ENCODE measurements at regions not wholly inside any gene's neighbourhood (a gene's known extent, or its start where the extent isn't known, plus 50 kb on each side); places are given as distances from the start of the nearest gene placed in this dataset.
A peak's percentile ranks its signal among the peaks of the same experiment; 100 is the strongest.

DNA sequence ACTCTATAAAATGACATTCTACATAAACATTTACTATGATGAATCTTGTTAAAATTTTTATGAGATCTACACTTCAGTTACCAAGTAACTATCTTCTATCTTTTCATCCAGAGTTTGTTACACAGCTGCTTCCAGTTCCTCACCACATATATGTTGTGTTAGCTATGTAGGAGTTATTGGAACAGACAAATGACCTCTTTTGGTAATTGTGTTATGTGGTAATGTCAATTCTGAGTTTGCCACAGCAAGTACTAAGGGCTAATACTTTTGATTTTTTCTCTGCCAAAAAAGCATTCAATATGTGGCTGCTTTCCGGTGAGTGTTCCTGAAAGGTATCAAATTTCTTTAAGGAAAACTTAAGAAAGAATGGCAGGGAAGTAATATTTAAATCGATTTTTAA, 573.9 kb upstream of the PCDH15 start:
- DNase-seq: no peak

DNA sequence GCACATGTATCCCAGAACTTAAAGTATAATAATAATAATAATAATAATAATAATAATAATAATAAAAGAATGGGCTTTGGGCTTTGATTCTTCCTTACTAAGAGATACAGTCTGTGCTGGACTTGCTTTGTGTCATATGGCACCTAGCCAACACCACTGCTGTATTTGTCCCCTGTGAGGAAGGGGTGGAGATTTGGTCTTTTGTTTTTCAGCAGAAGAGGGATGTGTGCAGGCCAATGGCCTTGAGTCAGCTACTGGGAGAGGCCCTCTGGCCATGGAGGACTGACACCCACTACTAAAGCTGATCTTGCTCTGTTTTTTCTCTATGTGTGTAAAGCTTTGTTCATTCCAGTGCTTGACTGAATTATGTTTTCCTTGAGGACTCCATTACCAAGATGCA, 573.0 kb upstream of the PCDH15 start:
- peak in 2 of 3 donors; percentile 2 to 6 for DNase-seq

DNA sequence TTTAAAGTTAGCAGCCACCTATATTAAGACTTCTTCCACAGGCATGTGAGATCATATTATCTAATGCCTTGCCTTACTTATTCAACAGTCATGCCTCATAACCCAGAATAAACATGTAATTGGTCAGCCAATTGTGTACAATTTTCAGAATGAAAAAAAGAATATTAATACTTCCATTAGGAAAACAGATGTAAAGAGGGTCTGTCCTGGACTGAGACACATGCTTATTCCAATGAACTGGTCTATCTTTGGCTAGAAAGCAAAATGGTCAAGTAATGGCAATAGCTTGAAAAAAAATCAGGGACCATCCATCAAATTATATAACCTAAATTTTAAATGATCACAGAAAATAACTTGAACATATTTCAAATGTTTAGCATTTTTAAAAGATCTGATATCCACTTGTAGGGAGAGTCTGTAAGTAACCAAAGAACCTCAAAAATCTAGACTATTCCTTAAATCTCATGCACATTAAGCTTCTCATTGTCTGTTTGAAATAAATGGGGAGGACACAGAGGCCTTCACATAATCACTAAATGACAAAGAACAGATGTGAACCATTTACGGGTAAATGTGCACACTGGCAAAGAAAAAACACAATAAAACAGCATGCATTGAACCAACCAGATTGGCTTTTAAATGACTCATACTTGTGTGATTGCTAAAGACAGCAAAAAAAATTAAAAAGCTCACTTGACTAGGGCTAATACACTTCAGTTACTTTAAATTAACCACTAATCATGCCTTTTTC, 568.8 kb upstream of the PCDH15 start:
- DNase-seq: peak in 1 of 3 donors; percentile 40

DNA sequence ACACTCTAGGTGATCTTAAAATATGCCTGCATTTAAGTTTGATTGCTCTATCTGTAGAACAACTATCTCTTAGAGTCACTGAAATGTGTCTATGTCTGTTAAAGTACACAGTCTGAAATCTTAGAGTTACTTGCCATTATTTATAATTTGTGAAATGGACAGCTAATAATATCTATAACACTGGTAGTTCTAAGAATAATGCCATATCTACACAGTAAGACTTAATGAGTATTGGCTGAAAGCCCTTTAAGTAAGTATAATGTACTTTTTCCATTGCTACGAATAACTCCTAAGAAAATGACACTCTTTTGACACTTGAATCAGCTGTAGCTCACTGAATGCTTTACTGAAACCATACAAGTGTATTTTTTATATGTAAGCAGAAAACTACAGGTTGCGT, 567.4 kb upstream of the PCDH15 start:
- no peak for DNase-seq

DNA sequence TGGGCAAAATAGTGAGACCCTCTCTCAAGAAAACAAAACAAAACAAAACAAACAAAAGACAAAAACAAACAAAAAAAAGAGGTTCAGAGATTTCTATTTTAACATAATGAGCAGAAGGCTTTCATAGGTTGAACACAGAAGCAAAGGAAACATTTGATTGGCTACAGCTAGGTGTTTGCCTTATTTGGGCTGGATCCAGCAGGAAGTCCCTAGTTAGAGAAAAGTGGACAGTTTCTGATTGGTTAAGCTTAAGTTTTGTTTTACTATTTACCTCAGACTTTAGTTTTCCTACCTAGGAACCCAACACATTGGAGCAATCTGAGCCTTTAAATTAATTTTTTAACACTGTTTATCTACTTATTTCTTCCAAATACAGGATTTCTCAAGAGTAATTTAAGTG, 566.5 kb upstream of the PCDH15 start:
- no peak for DNase-seq

DNA sequence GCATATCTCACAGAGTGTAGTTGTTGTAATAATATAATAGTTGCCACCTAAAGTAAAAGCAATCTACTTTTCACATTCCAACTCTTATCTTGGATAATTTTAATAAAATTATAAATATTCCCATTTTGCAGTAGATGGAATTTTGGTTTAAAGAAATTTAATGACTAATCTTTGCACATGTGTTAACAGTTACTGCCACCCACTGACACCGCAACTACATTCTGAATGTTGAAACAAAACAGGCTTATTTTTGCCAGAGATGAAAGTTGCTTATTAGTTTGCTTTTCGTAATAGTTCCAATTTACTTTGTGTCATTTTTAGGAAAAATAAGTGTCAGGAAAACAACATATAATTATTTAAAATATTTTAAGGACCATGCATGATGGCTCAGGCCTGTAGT, 557.5 kb upstream of the PCDH15 start:
- no peak for DNase-seq

DNA sequence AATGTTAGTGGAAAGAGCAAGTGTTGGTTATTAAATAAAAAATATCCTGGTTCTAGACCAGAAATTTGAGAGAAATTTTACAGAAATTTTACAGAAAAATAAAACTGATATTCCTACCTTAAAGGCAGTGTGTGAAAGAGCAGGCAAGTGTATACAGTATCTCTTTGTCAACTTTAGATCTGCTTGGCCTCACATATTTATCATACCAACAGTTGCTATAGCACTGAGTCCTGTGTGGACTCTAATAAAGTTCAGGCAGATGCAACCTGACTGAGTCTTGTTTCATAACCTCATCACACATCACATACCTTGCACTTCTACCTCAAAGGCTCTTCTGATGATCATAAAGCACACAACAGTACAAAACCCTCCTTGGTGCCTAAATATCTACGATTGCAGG, 552.4 kb upstream of the PCDH15 start:
- no peak for DNase-seq

DNA sequence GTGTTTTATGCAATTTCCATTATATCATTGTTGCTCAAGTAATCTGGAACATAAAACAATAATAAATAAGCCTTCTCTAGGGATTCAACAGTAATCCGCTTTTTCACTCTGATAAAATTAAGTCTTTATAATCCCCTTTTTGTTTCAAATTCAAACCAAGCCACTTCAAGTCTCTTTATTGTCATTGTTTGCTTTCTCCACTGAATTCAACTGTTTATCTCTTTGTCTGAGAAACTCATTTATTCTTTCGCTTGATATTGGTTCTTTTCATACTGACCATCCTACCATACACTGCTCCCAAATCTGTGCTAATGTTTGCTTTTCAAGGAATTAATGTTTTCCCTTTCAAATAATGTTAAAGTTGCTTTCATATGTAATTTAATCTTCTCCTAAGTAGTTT, 550.4 kb upstream of the PCDH15 start:
- no peak for DNase-seq

DNA sequence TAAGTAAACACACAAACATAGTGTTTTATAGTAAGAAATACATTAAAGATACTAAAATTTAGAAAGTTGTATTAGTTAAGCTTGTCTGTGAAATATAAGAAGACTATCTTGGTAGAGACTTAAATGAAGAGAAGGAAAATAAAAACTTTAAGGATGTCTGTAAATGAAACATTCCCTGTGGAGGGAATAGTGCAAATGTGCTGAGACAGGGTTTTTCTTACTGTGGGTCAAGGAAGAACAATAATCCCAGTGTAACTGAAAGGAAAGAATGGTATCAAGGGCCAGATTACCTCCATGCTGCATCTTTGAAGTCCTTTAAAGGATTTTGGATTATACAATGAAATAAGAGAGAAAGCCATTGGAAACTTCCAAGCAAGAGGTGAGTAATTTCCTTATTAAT, 547.5 kb upstream of the PCDH15 start:
- no peak for DNase-seq

DNA sequence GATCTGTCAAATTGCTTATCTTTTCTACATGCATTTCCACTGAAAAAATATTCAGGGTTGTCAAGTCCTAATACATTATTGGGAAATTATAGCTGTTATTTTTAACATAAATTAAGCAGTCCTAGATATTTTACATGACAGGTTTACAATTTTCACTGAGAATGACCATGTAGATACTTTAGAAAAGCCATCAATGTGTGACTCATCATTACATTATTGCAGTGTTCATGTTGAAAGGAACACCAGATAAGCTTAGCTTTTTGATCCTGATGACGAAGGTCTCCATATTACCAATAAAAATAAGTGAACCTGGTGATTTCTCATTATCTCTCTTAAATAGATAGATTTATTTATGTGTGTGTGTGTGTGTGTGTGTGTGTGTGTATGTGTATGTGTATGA, 529.5 kb upstream of the PCDH15 start:
- no peak for DNase-seq

DNA sequence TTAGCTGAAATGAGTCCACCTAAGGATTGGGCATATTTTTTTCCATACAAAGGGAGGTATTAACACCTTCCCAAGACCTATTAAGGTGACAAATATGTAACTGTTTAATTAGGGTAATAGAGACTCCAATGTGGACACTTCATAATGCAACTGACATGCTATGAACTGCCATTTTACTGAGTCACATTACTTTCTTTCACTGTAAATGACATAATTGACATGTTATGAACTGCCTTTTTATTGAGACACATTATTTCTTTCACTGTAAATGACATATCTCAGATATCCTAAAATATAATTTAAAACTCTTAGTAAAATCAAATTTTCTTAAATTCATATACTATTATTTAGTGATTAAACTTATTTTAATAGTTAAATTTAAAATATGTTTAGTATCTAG, 528.8 kb upstream of the PCDH15 start:
- no peak for DNase-seq

DNA sequence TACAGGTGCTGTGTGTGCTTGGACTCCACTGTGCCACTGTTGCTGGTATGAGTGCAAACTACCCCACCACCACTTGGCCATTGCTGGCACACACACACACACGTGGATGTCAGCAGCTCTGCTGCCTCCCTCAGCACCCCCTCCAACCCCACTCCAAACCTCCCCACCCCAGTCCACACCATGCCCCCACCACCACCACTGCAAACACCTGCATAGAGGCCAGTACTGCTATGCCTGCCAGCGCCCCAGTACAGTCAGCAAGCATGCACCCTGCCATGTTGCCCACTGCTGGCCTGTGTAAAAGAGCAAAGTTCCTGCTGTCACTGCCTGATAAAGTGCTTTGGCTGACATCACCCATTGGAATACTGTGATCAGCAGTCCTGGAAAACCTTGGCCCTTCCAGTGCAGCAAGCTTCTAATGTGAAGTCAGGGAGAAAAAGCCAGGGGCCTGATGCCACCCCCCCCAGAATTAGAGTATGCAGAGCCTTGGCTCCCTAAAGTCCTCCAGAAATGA, 519.2 kb upstream of the PCDH15 start:
- no peak for DNase-seq

DNA sequence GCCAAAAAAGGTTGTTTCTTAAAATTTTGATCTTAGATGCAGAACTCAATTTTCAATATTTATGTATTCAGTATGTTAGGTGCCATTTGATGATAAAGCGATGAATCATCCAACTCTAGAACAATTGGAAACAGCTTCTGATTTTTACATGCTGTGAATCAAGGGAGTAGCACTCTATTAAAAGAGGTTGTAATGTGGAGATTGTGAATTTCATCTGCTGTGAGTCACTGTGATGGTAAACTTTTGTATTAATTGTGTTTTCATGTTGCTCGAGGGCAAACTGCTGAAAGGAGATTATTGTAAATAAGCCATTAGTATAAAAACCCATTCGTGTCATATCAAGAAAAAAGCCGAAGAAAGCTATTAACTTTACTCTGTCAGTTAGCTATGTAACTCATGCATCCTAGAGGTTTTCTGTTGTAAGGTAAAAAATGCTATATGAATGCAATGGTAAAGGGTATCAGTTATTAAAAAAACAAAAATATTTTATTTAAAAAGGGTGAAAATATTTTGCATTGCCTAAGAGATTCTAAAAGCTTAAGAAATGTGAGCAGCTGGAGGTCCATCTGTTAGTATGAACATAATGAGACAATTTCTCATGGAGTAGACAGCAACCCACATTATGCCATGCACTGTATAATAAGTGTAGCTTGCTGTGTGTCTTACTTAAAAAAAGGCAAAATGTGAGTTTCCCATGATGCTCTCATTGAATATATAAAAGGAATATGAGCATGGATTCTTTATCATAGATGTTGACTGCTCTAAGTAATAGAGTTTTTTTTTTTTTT, 511.0 kb upstream of the PCDH15 start:
- no peak for DNase-seq

DNA sequence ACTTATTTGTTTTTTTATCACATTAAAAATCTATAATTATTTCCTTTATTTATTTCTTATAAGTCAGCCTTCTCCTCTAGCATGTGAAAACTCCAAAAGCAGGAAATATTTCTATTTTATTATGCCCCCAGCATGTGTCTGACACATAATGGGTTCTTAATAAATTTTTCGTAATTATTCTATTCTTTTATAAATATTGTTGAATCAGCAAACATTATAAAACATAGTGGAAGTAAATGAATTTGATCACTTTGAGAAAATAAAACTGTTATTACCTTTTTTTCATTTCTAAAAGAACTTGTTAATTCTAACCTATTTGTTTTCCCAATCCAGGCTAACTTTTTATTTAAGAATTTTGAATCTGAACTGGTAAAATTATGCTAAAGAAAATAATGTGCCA, 509.1 kb upstream of the PCDH15 start:
- DNase-seq: no peak

DNA sequence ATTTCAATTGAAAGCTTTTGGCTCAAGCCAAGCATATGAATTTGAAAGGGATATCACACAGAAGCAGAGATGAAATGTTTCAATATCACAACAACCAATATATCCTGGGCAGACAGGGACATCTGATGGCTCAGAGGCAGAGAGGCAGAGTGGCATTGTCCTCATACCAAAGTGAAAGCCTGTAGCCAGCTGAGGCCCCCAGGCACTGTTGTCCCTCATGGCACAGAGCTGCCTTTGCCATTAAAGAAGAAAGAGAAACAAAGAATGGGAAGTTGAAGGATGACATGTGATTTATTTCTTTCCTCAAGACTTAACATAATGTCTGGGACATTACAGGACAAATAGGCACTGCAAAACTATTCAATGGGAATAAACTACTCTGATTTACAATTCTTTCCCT, 504.3 kb upstream of the PCDH15 start:
- DNase-seq: no peak

DNA sequence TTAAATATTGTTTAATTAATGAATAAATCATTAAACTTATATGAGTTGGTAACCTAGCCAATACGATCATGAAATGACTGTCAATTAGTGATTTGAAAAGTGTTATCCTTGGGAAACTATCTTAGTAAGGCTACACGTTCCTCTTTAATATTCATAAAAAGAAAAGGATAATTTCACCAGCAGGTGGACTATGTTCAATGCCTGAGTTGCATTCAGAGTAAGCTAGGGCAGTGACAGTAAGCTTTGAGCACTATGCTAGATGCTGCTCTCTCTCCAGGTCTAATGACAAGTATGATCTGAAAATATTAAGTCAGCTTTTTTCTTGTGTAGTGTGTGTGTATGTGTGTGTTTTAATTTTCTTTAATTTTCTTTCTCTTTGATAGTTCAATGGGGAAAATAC, 486.3 kb upstream of the PCDH15 start:
- DNase-seq: no peak

DNA sequence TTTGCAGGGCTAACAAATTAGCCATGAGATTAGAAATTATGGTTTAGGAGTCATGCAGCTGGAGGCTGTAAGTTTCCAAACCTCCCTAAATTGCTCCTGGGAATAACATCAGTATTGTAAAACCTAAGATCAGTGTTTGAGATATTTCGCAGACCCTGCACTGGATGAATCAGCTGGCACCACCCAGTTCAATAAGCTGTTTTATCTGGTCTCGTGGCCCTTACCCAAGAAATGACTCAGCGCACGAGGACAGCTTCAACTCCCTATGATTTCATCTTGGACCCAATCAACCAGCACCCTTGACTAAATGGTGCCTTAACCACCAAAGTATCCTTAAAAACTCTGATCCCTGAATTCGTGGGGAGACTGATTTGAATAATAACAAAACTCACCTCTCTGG, 482.0 kb upstream of the PCDH15 start:
- DNase-seq: no peak

DNA sequence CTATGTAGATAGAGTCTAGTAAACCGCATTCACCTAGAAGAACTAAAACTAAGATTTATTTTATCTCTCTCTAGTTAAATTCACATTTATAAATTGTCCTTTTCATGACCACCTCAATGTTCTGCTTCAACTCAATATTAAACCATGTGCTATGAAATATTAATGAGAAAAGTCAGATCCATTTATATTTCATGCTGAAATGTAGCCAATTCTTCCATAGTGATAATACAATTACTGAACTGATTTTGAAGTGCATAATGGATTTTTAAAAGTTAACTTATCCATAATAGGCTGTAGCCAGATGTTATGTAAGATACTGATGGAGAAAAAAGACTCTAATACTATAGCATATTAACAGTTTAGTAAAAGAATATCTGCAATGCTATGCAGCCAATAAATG, 479.7 kb upstream of the PCDH15 start:
- DNase-seq: no peak

DNA sequence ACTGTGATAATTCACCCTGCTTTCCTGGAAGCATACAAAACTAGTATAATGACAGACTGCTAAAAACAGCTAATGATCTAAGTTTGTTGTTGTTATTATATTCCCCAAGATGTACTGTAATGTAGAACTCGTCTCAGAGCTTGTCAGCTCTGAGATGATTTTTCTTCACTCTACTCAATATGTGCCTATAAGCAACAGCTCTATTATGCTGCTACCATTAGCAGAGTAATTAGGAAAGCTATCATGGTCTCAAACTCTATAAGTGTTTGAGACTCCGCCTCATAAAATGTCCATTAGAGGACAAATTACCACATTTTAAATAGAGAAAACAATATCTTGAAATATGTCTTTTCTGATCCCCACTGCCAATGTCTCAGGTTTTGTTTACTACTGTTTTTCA, 476.5 kb upstream of the PCDH15 start:
- DNase-seq: no peak

DNA sequence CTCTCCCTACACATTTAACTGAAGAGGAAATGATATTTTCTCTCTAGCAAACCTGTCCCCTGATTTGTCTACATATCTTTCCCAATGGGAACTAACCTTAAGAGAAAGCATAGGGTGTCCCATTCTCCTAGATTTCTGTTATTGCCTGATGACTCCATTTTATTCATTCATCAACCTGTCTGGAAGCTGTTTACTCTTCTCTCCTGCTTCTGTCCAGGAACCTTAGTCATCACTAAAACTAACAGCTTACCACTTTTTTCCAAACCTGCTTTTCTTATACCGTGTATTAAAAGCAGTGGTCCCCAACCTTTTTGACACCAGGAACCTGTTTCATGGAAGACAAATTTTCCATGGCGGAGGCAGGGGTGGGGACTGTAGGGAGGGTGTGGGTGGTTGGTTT, 473.3 kb upstream of the PCDH15 start:
- no peak for DNase-seq

DNA sequence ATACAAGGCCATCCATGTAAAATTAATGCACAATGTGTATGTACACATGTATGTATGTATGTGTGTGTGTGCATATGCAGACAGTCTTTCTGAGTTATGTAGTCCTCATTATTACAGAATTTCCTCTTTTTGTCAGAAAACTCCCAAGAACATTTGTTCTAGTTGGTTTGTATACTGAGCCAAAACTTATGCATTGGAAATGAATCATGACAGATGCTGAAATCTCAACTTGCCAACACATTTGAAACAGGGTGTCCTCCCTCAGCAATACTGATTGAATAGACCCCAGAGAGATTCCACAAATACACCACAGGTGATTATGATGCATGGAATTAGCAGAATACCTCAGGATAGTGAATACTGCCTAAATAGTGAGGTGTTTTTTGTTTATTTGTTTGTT, 472.9 kb upstream of the PCDH15 start:
- DNase-seq: no peak

DNA sequence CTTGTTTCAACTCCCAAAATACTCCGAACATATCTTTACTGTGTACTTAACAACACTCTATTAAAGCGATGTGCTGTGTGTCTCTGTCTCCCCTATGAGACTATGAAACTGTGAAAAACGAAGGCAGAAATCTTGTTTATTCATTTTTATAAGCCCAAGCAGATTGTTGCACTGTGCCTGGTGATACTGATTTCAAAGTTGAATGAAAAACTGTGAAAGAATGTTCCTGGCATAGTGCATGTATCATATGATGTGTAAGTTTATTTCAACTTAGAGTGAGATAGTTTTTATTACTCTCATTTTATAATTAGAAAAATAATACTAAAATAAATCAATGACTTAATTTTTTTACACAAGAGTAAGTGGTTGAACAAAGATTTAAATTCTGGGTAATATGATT, 471.9 kb upstream of the PCDH15 start:
- no peak for DNase-seq

DNA sequence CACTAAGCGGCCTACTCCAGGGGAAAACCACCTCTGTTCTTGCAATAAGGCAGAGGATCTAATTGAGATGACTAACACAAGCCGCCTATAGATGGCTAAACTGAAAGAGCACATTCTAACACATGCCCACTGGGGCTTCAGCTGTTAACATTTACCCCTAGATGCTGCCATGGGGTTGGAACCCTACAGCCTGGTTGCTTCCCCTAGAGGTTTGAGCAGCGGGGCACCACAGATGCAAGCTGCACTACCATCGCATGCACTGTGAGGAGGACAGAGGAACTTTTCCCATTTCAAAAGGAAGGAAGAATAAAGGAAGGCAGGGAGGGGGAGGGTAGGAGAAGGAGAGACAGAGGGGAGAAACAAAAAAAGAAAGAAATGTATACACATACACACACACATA, 465.8 kb upstream of the PCDH15 start:
- DNase-seq: no peak

DNA sequence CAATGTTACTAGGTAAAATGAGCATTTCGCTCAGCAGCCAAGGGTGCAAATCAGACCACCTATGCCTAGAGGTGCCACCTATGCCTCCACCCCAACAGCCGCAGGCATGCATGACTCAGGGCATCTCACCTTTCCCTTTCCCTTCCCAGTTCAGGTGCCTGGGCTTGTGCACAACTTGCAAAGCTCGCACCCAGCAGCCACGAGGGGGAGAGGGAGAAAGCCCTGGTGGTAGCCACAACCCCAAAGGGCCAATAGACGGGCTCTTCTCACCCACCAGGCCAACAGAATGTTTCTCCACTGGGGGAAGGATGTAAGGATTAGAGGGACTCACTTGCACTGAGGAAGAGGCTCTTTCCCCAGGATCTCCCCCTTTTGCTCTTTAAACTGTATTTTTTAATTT, 462.3 kb upstream of the PCDH15 start:
- DNase-seq: no peak

All from muscle of back (tissue), 3 donors.